Ascending aorta (tissue), 2 donors: ENCODE measurements at regions not wholly inside any gene's neighbourhood (a gene's known extent, or its start where the extent isn't known, plus 50 kb on each side); places are given as distances from the start of the nearest gene placed in this dataset.

Experiments used
- DNase-seq, 2 donors: peaks; one replicate each; pipeline ENCODE4 v3.0.0-alpha.2; 2019; ENCODE audit warnings: low spot score in 2 of 2
- H3K27ac ChIP-seq, 2 donors: fragments of 200-600 bp; sonication (generic); one replicate each; pipeline ENCODE4 v1.5.1; 2016 to 2017; ENCODE audit warnings: mild to moderate bottlenecking in 1 of 2
- H3K27me3 ChIP-seq: fragments of 200-600 bp; sonication (generic); one replicate; pipeline ENCODE4 v1.5.1; 2017
- H3K36me3 ChIP-seq, 2 donors: fragments of 200-600 bp; sonication (generic); one replicate each; pipeline ENCODE4 v1.5.1; 2016
- H3K4me1 ChIP-seq, 2 donors: fragments of 200-600 bp; sonication (generic); one replicate each; pipeline ENCODE4 v1.5.1; 2016 to 2017; ENCODE audit warnings: mild to moderate bottlenecking in 1 of 2
- H3K4me3 ChIP-seq, 2 donors: fragments of 200-600 bp; sonication (generic); one replicate each; pipeline ENCODE4 v1.5.1; 2016 to 2017; ENCODE audit warnings: mild to moderate bottlenecking in 1 of 2
- H3K9me3 ChIP-seq, 2 donors: fragments of 200-600 bp; sonication (generic); one replicate each; pipeline ENCODE4 v1.5.1; 2016
- CTCF ChIP-seq, 3 experiments: fragments of 200-600 bp in 2 of 3; fragments of 450-650 bp in 1 of 3; sonication (generic) in 2 of 3; IDR thresholded peaks; one replicate each; pipeline ENCODE4 v1.5.1; 2016 to 2019; ENCODE audit warnings: antibody characterized with exemption in 3 of 3, mild to moderate bottlenecking in 1 of 3, moderate library complexity in 1 of 3
- intact Hi-C: fragments of 100-400 bp; cut with DNase I; formaldehyde crosslinking; loops from one replicate; pipeline ENCODE4 v1.15.1; 2023

GRCh38 chr1:164369698-164370365 is 189.2 kb upstream of the PBX1 start:
- Histone ChIP-seq H3K9me3 (peaks cover 0 to 12% of the 10 kb centered on the region in 2 donors), H3K36me3 (no peaks in the 10 kb centered on the region), H3K4me3 (no peak overlapping the region), H3K27ac (peak overlapping the region; percentile 34 to 58), H3K27me3 (no peaks in the 10 kb centered on the region), H3K4me1 (peaks cover 0 to 4% of the 10 kb centered on the region in 2 donors)
- no peak for TF ChIP-seq CTCF (IDR thresholded peaks at IDR 0.05)
- no peak for DNase-seq
- intact Hi-C loops, result no loop called here

DNA sequence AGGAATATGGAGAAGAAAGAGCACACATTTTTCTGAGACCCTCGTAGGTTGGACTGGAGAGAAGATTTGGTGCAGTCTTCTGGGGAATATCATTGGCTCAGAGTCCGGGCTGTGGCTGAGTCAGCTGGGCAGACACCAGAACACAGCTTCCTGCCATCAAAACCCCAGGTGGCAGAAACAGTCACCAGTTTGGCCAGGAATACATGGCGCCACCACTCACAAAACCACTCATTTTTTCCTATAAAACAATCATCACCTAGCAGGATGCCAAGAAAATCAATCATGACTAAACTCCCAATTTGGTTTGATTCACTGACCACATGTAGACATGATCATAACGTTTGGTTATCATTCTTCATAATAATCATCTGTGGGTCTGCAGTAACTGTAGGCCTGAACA is 178.1 kb upstream of the PBX1 start:
- Histone ChIP-seq H3K9me3 (no peaks in the 10 kb centered on the region), H3K27me3 (no peaks in the 10 kb centered on the region), H3K4me3 (no peak overlapping the region), H3K27ac (no peak overlapping the region), H3K4me1 (peaks cover 0 to 3% of the 10 kb centered on the region in 2 donors), H3K36me3 (no peaks in the 10 kb centered on the region)
- TF ChIP-seq CTCF (IDR thresholded peaks at IDR 0.05), result no peak
- intact Hi-C loops, result no loop called here
- no peak for DNase-seq

DNA sequence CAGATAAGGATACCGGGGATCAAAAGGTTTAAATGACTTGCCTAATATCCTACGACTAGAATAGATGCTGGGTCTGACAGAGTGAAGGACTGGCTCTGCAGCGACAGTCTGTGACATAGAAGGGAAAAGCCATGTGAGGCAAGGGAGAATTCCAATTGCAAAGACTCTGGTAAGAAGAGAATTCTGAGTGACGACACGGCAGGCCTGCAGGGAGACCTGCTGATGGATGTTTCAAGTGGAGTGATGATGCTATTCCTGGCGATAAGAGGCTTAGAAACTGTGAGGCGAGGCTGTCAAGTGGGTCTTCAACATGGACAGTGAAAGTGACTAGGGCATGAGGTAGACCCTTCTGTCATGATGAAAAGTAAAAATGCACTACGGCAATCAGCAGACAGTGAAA is 176.6 kb upstream of the PBX1 start:
- Histone ChIP-seq H3K4me3 (no peak overlapping the region), H3K36me3 (no peaks in the 10 kb centered on the region), H3K4me1 (peaks cover 0 to 3% of the 10 kb centered on the region in 2 donors), H3K27me3 (no peaks in the 10 kb centered on the region), H3K27ac (no peak overlapping the region), H3K9me3 (no peaks in the 10 kb centered on the region)
- no peak for TF ChIP-seq CTCF (IDR thresholded peaks at IDR 0.05)
- DNase-seq, result no peak
- intact Hi-C loops, result no loop called here

GRCh38 chr1:164384262-164384661 is 174.7 kb upstream of the PBX1 start:
- Histone ChIP-seq H3K36me3 (no peaks in the 10 kb centered on the region), H3K9me3 (no peaks in the 10 kb centered on the region), H3K27me3 (no peaks in the 10 kb centered on the region), H3K4me3 (no peak overlapping the region), H3K27ac (no peak overlapping the region), H3K4me1 (peaks cover 0 to 3% of the 10 kb centered on the region in 2 donors)
- intact Hi-C loops, result no loop called here
- DNase-seq, result no peak
- no peak for TF ChIP-seq CTCF (IDR thresholded peaks at IDR 0.05)

DNA sequence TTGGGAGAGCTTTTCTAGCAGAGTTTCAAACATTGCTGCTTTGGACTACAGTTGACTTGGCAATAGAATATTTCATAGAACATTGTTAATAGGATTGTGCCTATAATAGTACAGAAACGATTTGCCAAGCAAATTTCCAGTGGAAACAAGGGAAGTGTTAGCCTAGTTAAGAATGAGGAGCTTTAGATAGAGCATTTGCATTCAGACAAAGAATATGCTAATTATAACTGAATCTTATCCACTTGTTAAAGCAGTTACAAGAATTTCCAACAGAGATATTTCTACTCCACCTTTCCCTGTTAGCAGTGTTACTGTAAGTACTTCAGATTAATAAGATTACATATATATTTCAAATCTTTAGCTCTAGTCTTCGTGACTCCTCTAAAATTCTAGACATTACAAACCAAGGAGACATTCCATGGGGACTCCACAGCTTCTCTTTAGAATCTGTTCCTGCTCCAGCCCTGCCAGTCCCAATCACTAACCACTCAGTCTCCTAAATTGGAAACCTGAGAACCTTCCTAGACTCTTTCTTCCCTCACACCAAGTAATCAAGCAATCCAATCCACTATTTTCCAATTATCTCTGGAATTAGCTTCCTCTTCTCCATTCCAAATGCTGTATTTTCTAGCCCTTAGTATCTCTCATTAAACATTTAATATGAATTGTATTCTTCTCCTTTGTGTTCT is 141.8 kb upstream of the PBX1 start:
- no peaks in the 10 kb centered on the region for H3K27me3 ChIP-seq
- H3K36me3 ChIP-seq, result no peaks in the 10 kb centered on the region
- H3K9me3 ChIP-seq, result no peaks in the 10 kb centered on the region
- TF ChIP-seq CTCF (IDR thresholded peaks at IDR 0.05), result no peak
- no peak overlapping the region for H3K27ac ChIP-seq
- intact Hi-C loops, result no loop called here
- DNase-seq, result no peak
- no peak overlapping the region for H3K4me3 ChIP-seq
- H3K4me1 ChIP-seq, result no peaks in the 10 kb centered on the region
